ENCODE measurements at regions not wholly inside any gene's neighbourhood (a gene's known extent, or its start where the extent isn't known, plus 50 kb on each side); places are given as distances from the start of the nearest gene placed in this dataset.
A peak's percentile ranks its signal among the peaks of the same experiment; 100 is the strongest.
"Not testable (repeated sequence)": the region's sequence is repeated elsewhere in the genome, so short reads cannot be mapped to it uniquely, and the experiment has no call there.

DNA sequence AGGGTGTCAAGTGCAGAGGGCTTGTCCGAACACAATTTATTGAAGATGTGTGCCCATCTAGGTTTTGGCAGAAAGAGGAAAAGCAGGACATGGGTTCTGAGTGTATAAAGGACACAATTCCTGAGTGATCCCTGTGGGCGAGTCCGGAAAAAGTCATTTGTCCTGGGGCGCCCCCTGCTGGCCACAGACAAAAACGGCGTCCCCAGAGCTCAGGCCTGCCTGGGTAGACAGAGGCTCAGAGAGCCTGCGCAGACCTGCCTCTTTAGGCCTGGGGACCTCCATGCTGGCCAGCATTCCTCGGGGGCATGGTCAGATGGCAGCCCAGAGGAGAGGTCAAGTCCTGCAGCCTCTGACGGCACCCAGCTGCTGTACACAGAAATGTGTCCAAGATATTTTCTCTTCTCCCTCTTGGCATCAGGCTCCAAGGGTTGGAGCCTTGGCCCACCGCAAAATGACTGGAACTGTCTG lies 65.5 kb upstream of the LRP8 start:
- Histone ChIP-seq H3K27me3 (ENCODE audit: control insufficient read depth, insufficient read depth, low read length) (no peaks in the 10 kb centered on the region; the same call in 1 of the 2 replicates), H3K4me3 (ENCODE audit: insufficient read depth, low read depth, low read length) (no peak overlapping the region), H3K36me3 (replicated peaks; ENCODE audit: control insufficient read depth, insufficient read depth, low read length) (no peaks in the 10 kb centered on the region)
- DNase-seq: peak; percentile 94

DNA sequence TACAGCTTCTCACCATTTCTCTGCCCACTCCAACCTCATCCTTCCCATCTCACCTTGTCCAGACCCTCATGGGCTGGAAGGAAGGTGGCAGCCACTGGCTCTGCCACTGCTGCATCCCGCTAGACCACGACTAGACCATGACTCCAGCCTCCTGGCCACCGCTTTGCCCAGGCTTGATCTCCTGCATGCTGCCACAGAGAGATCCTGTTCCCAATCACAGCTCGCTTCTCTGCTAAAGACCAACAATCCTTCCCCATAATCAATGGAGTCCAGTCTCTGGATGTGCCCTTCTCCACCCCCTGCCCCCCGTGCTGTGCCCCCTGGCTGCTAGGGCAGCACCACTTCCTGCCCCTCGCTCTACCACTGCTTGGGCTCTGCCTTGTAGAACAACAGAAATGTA lies 64.9 kb upstream of the DMRTB1 start:
- no peaks in the 10 kb centered on the region for H3K36me3 ChIP-seq (replicated peaks; ENCODE audit: control insufficient read depth, insufficient read depth, low read length)
- no peak for DNase-seq
- no peaks in the 10 kb centered on the region; the same call in 1 of the 2 replicates for H3K27me3 ChIP-seq (ENCODE audit: control insufficient read depth, insufficient read depth, low read length)
- H3K4me3 ChIP-seq (ENCODE audit: insufficient read depth, low read depth, low read length): no peak overlapping the region

DNA sequence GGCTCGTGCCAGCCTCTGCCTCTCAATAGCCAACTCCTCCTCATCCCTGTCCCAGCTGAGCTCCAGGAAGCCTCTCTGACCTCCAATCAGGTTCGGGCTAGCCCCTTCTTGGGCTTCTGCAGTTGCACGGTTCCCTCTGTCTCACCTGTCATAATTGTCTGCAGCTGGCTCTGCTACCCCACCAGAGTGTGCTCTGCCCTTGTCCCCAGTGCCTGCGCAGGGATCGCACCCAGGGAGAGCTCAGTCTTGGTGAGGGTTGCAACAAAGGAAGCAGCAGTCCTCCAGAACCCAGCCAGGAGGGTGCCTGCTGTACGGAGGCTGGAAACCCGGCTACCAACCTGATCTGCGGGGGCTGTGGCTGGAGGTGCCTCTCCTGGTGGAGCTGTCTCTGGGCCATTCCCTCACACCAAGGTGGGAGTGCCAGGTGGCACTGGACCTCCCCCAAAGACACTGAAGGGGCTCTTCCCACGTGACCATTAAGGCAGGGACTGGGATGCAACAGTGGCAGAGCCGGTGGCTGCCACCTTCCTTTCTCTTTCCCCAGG lies 63.5 kb upstream of the DMRTB1 start:
- no peak for DNase-seq

DNA sequence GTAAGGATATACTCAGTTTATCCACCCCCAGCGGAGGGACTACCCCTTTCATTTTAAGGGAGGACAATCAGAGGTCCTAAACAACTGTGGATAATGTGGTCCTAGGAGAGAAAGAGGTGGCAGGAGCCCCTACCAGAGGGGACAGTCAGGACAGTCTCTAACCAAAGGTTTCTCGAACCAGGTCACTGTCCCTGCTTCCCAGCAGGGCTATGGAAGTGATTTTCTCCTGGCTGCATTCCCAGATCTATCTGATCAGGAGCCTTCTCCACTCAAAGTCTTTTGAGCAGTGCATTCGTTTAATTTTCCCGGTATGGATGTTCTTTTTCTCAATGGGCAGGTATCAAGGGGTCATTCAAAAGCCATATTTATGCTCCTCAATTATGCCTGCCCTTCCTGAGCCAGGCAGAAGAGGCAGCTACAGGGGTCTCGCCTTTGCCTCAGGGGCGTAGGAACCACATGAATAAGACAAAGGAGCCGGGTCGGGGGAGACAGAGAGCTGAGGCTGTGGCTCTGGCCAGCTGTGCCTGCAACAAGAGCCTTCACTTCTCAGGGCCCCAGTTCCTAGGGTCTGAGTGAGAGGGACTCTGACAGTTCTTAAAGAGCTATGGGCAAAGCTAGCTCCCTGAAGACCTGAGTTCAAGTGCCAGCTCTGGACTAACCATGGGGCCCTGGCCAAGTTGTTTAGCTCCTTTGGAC lies 62.5 kb upstream of the DMRTB1 start:
- no peak for DNase-seq
- Histone ChIP-seq H3K27me3 (ENCODE audit: control insufficient read depth, insufficient read depth, low read length) (peaks cover 2% of the 10 kb centered on the region; the same call in 1 of the 2 replicates), H3K36me3 (replicated peaks; ENCODE audit: control insufficient read depth, insufficient read depth, low read length) (no peaks in the 10 kb centered on the region), H3K4me3 (ENCODE audit: insufficient read depth, low read depth, low read length) (no peak overlapping the region)

More for the DNA sequence above, 63.5 kb upstream of the DMRTB1 start:
- Histone ChIP-seq H3K4me3 (ENCODE audit: insufficient read depth, low read depth, low read length) (no peak overlapping the region), H3K36me3 (replicated peaks; ENCODE audit: control insufficient read depth, insufficient read depth, low read length) (no peaks in the 10 kb centered on the region), H3K27me3 (ENCODE audit: control insufficient read depth, insufficient read depth, low read length) (no peaks in the 10 kb centered on the region; the same call in 1 of the 2 replicates)

DNA sequence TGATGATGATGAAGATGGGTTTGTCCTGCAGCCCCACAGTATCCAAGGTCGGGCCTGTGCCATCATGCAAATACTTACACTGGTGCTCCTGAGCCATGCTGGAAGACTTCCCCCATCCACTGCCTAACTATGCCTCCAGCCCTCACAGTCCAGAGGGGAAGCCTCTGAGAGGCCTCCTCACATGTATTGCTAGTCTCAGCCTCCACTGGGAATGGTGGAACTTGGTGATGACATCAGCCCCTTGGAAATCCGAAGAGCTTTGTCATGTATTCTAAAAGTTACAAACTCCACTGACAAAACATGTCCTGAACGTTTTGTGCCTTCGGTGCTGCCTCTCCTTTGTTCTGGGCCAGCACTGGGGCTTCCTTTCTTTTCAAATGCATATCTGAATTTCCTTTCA lies 61.1 kb upstream of the DMRTB1 start:
- no peak for DNase-seq
- peaks cover 2% of the 10 kb centered on the region; the same call in 1 of the 2 replicates for H3K27me3 ChIP-seq (ENCODE audit: control insufficient read depth, insufficient read depth, low read length)
- H3K36me3 ChIP-seq (replicated peaks; ENCODE audit: control insufficient read depth, insufficient read depth, low read length): no peaks in the 10 kb centered on the region
- H3K4me3 ChIP-seq (ENCODE audit: insufficient read depth, low read depth, low read length): no peak overlapping the region

DNA sequence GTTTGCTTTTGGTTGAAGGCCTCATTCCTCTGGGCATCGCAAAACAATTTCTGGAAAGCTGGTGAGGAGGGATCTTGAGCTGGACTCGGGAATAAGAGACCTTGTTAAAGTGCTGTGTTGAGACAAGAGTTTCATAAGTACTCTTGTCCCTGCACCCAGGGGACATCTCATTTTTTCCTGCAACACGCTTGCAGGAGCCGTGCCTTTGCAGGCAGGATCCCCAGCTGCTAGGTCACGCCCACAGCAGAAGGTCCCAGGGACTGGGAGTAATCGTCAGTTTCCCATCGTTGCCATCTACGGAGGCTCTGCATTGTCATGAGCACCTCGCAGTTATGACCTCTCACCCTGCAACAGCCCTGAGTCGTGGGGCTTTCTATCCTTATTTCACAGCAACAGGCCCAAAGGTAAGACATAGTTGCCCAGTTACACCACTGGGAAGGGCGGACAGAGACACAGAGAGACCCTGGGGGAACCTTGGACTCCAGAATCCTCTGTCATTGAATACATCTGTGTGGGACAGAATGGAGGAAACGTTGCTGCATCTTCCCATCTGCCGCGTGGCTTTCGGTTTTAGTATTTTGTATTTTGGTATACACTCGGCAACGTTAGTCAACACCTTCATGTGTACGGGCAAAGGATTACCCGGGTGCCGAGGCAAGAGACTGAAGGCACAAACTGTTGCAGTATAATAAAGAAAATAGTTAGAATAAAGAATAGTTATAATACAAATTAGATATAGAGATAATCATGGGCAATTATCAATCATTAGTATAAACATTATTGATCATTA lies 60.4 kb upstream of the DMRTB1 start:
- DNase-seq: no peak
- peaks cover 2% of the 10 kb centered on the region; the same call in 1 of the 2 replicates for H3K27me3 ChIP-seq (ENCODE audit: control insufficient read depth, insufficient read depth, low read length)
- H3K36me3 ChIP-seq (replicated peaks; ENCODE audit: control insufficient read depth, insufficient read depth, low read length): no peaks in the 10 kb centered on the region
- H3K4me3 ChIP-seq (ENCODE audit: insufficient read depth, low read depth, low read length): no peak overlapping the region

DNA sequence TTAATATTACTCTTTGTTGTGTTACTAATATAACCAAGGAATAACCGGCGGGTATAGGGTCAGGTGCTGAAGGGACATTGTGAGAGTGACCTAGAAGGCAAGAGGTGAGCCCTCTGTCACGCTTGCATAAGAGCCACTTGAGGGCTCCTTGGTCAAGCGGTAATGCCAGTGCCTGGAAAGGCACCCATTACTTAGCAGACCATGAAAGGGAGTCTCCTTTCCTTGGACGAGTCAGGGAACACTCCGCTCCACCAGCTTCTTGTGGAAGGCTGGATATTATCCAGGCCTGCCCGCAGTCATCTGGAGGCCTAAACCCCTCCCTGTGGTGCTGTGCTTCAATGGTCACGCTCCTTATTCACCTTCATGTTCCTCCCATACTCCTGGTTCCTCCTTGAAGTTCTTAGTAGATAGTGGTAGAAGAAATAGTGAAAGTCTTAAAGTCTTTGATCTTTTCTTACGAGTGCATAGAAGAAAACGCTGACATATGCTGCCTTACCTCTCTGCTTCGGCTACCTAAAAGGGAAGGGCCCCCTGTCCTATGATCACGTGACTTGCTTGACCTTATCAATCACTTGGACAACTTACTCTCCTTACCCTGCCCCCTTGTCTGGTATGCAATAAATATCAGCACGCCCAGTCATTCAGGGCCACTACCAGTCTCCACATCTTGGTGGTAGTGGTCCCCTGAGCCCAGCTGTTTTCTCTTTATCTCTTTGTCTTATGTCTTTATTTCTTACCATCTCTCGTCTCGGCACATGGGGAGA lies 59.6 kb upstream of the DMRTB1 start:
- not testable (repeated sequence) for H3K27me3 ChIP-seq (ENCODE audit: control insufficient read depth, insufficient read depth, low read length); DNase-seq; H3K36me3 ChIP-seq (replicated peaks; ENCODE audit: control insufficient read depth, insufficient read depth, low read length); H3K4me3 ChIP-seq (ENCODE audit: insufficient read depth, low read depth, low read length)

DNA sequence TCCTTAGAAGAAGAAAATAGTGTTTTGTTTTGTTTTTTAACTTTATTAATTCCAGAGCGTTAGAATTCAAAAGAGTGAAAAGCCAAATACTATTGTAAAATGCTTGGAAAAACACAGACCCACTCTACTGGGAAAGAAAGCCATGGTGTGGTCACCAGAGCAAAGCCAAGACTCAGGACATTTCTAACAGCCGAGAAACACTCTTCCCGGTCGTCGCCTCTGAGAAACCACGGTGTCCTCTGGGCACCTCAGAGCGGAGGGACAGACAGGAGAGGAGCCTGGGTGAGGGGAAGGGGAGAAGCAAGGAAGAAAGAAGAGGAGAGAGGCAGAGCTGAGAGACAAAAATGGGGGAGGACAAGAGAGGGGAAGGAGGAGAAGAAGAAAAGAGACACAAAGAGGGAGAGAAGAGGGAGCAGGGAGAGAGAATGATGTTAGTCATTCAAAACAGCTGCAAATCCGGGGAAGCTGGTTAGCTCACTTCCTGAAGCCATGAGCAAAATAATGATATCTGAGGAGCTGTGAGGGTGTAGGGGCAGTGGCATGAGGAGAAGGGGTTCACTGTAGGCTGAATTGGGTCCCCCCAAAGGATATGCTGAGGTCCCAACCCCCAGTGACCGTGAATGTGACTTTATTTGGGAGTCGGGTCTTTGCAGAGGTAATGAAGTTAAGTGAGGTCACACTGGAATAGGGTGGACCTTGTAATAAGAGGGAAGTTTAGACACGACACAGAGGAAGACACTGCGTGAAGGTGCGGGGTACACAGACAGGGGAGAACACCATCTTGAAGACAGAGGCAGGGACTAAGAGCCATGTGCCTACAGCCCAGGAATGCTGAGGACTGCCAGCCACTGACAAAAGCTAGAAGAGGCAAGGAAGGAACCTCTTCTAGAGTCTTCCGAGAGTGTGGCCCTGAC lies 58.2 kb upstream of the DMRTB1 start:
- no peak overlapping the region for H3K4me3 ChIP-seq (ENCODE audit: insufficient read depth, low read depth, low read length)
- no peak for DNase-seq
- peaks cover 2% of the 10 kb centered on the region; the same call in 1 of the 2 replicates for H3K27me3 ChIP-seq (ENCODE audit: control insufficient read depth, insufficient read depth, low read length)
- no peaks in the 10 kb centered on the region for H3K36me3 ChIP-seq (replicated peaks; ENCODE audit: control insufficient read depth, insufficient read depth, low read length)

DNA sequence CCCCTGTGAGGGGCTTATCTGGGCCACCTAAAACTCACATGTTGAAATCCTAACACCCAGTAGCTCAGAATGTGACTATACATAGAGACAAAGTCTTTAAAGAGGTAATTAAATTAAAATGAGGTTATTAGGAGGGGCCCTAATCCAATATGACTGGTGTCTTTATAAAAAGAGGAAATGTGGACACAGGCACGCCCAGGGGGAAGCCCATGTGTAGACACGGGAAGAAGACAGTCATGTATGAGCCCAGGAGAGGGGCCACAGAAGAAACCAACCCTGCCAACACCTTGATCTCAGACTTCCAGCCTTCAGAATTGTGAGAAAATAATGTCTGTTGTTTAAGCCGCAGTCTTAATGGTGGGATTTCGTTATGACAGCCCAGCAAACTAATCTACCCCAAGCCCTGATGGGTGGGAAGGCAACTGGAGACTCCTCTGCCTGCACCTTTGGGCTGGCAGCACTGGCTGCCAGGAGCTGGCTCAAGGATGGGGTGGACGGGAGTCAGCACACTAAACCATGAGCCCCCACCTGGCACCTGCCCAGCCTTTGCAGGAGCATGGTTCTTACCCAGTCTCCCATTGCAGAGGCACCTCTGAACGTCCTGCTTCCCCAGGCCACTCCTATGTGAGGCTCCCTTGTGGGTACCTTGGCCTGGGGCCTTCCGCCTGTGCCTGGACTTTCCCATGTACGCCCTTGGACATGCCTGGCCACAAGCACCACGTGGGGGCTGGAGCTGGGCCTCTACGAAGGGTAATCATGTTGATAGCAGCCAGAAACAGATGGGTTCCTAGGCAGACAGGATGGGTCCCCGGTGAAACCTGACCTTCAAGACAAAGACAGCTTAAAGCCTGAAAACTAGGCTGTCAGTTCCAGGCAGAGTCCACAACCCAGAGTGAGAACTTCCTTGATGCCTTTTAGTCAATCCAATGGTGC lies 57.1 kb upstream of the DMRTB1 start:
- H3K4me3 ChIP-seq (ENCODE audit: insufficient read depth, low read depth, low read length): no peak overlapping the region
- DNase-seq: no peak
- no peaks in the 10 kb centered on the region for H3K36me3 ChIP-seq (replicated peaks; ENCODE audit: control insufficient read depth, insufficient read depth, low read length)
- H3K27me3 ChIP-seq (ENCODE audit: control insufficient read depth, insufficient read depth, low read length): peaks cover 2% of the 10 kb centered on the region

DNA sequence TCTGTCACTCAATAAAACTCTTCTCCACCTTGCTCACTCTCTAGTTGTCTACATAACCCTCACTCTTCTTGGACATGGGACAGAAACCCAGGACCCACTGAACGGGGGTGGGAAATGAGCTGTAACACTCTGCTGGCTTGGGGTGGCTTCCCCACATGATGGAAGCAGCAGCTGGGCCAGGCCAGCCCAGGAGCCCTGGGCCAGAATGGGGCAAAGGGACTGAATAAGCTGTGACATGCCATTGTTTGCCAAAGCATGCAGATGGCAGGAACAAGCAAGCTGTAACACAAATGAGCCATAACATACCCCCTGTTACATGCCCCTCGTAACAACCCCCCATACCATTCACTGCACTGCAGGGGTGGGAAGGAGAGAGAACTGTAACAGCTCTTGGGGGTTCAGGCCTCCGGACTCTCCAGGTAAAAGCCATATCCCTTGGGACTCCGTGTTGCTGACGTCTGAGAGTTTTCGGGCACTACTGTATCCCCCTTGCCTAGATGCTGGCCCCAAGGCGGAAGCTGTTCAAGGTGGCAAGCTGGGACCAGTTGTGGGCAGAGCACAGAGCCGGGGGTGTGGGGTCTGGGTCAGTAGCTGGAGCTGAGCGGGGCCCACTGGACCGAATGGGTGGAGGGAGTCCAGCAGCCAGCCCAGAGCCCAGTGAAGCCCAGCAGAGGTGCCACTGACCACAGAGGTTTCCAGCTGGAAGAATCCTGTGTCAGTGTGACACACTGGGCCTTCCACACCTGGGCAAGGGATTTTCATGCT lies 56.1 kb upstream of the DMRTB1 start:
- Histone ChIP-seq H3K4me3 (ENCODE audit: insufficient read depth, low read depth, low read length) (no peak overlapping the region), H3K27me3 (ENCODE audit: control insufficient read depth, insufficient read depth, low read length) (peaks cover 2% of the 10 kb centered on the region), H3K36me3 (replicated peaks; ENCODE audit: control insufficient read depth, insufficient read depth, low read length) (no peaks in the 10 kb centered on the region)
- DNase-seq: no peak

DNA sequence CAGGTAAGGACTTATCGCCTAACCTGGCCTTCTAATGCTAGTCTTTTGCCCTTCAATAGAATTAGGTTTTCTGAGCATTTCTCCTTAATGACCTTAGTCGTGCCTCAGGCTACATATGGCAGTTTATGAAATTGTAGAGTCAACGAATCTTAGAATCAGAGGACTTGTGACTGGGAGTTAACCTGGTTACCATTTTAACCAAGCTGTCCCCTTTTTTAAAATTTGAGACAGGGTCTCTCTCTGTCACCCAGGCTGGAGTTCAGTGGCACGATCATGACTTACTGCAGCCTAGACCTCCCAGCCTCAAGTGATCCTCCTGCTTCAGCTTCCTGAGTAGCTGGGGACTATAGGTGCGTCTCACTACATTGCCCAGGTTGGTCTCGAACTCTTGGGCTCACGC lies 53.5 kb upstream of the DMRTB1 start:
- H3K4me3 ChIP-seq (ENCODE audit: insufficient read depth, low read depth, low read length): no peak overlapping the region
- no peaks in the 10 kb centered on the region for H3K36me3 ChIP-seq (replicated peaks; ENCODE audit: control insufficient read depth, insufficient read depth, low read length)
- no peak for DNase-seq
- H3K27me3 ChIP-seq (ENCODE audit: control insufficient read depth, insufficient read depth, low read length): peaks cover 2% of the 10 kb centered on the region

DNA sequence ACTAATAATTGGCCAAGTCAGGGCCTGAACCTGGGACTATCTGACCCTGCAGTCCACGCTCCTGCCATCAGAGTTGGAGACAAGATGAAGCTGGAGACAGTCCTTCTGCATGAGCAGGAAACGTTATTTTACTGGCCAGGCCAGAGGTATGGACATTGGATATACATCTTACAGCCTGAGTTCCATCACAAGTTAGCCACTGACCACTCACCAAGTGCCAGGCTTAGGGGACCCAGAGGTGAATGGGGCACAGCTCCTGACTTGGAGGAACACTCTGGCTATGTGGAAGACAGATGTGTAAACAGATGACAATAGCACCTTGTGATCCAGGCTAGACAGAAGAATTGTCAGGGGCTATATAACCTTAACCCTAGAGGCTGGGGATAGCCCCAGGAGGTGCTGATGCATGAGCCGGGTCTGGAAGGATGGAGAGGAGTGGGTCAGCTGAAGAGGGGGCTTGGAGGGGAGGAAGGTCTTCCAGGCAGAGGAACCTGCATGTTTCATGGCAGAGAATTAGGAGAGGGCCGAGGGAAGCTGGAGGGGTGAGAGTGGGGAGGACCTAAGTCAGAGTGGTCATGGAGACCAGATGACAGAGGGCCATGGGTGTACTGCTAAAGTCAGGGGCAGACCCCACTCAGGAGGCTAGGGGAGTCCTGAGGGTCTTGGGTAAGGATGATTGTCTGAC lies 52.5 kb upstream of the DMRTB1 start:
- DNase-seq: no peak
- Histone ChIP-seq H3K36me3 (replicated peaks; ENCODE audit: control insufficient read depth, insufficient read depth, low read length) (no peaks in the 10 kb centered on the region), H3K4me3 (ENCODE audit: insufficient read depth, low read depth, low read length) (no peak overlapping the region), H3K27me3 (ENCODE audit: control insufficient read depth, insufficient read depth, low read length) (no peaks in the 10 kb centered on the region; the same call in 1 of the 2 replicates)

Data from H7 (cell line).